HepG2 (cell line): ENCODE measurements at regions not wholly inside any gene's neighbourhood (a gene's known extent, or its start where the extent isn't known, plus 50 kb on each side); places are given as distances from the start of the nearest gene placed in this dataset.

ENCODE experiments used
- NFYB ChIP-seq: sonication (generic); formaldehyde crosslinking; IDR thresholded peaks from 2 replicates; pipeline ENCODE4 v1.4.0; 2020; ENCODE audit warnings: missing genetic modification reagents
- RAD21 ChIP-seq: fragments of 450-650 bp; formaldehyde crosslinking; IDR thresholded peaks from 2 replicates; pipeline ENCODE4 v1.5.0; 2020; ENCODE audit warnings: mild to moderate bottlenecking
- ZNF644 ChIP-seq: IDR thresholded peaks from 2 replicates; pipeline ENCODE4 v1.6.1; 2016; ENCODE audit warnings: low read depth

DNA sequence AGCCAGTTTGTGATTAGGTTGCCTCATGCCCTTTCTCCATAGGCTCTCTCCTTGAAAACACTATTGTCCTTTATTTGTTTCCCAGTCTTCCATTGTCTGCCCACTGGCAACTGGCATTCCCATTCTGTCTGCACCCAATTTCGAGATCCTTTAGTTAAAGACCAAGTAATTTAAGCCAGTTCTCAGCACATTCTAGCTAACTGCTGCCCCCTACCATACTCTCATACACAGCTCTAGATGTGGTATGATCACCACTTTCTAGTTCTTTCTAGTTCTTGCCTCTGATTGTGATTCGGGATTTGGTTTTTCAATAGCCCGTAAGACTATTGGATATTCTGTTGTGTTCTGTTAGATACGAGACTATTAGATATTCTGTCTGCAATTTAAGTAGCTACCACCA is 135.8 kb upstream of the TRPC5 start:
- TF ChIP-seq NFYB (CRISPR knock-in tag): no peak
- TF ChIP-seq ZNF644 (CRISPR knock-in tag): no peak
- TF ChIP-seq RAD21 (CRISPR knock-in tag): no peak
